GM10266 (cell line): ENCODE measurements at regions not wholly inside any gene's neighbourhood (a gene's known extent, or its start where the extent isn't known, plus 50 kb on each side); places are given as distances from the start of the nearest gene placed in this dataset.

ENCODE experiments used
- DNase-seq: peaks from one replicate; pipeline ENCODE4 v3.0.0; 2012; ENCODE audit errors: extremely low spot score
- TF ChIP-seq, protein P1 (sequence below): IDR thresholded peaks from 2 replicates; pipeline ENCODE4 v1.5.1; 2012; ENCODE audit warnings: mild to moderate bottlenecking, low read depth; ENCODE audit not compliant: control insufficient read depth, insufficient read depth; ENCODE audit errors: missing control alignments

- TF ChIP-seq, protein P1, sequence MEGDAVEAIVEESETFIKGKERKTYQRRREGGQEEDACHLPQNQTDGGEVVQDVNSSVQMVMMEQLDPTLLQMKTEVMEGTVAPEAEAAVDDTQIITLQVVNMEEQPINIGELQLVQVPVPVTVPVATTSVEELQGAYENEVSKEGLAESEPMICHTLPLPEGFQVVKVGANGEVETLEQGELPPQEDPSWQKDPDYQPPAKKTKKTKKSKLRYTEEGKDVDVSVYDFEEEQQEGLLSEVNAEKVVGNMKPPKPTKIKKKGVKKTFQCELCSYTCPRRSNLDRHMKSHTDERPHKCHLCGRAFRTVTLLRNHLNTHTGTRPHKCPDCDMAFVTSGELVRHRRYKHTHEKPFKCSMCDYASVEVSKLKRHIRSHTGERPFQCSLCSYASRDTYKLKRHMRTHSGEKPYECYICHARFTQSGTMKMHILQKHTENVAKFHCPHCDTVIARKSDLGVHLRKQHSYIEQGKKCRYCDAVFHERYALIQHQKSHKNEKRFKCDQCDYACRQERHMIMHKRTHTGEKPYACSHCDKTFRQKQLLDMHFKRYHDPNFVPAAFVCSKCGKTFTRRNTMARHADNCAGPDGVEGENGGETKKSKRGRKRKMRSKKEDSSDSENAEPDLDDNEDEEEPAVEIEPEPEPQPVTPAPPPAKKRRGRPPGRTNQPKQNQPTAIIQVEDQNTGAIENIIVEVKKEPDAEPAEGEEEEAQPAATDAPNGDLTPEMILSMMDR, result no peak
- DNase-seq, result no peak
Observed at GRCh38 chr6:14791526-14791925, 454.3 kb upstream of the JARID2 start.

DNA sequence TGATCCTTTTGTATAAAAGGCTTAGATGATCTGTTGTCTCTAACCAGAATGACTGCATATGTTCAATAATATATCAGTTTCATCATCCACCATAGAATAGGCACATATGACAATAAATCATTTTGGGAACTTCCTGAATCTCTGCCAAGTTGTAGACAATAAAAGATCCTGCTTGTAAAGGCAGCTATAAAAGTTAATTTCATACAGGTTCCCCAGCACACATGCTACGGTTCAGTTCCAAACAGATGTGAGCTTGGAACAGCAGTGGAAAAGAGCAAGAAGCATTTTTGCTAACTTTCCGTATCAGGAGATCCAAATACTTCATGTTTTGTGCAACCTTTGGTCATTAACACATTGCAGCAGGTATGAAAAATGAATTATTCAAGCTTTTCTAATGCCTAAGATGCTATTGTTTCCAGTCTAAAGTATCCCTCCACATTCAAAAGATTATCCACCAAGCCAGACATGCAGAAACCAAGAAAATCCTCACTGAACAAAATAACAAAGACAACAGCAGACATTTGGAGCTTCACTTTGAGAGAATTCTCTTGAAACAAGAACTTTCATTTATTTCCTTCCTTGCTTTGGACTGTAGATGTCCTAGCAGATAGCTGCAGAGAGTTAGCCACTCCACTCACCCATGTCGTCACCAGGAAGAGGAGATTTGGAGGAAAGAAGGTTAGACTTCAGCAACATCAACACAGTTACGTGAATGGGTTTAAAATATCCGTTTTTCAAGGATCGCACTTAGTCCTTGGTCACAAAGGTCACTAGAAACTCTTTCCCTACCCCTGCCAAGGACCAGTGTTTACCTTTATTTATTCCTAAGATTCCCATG, 453.5 kb upstream of the JARID2 start:
- DNase-seq, result no peak
- TF ChIP-seq, protein P1, result no peak

DNA sequence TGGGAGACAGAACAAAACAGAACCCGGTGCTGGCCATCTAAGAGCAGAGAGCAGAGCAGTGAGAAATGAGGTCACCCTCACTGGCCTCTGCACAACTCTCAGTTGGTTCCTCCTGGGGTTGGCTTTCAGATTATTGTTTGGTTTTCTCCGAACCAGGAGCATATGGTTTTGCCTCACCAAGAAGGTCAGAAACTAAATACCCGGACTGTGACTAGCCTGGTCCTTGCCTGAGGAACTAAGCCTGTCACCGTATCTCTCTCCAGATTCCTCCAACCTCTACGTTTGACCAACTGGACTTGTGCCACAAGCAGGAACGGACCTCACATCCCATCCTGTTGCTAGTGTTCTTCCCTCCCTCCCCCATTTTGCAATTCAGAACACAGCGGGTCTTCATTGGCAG, 450.4 kb upstream of the JARID2 start:
- TF ChIP-seq, protein P1, result no peak

DNA sequence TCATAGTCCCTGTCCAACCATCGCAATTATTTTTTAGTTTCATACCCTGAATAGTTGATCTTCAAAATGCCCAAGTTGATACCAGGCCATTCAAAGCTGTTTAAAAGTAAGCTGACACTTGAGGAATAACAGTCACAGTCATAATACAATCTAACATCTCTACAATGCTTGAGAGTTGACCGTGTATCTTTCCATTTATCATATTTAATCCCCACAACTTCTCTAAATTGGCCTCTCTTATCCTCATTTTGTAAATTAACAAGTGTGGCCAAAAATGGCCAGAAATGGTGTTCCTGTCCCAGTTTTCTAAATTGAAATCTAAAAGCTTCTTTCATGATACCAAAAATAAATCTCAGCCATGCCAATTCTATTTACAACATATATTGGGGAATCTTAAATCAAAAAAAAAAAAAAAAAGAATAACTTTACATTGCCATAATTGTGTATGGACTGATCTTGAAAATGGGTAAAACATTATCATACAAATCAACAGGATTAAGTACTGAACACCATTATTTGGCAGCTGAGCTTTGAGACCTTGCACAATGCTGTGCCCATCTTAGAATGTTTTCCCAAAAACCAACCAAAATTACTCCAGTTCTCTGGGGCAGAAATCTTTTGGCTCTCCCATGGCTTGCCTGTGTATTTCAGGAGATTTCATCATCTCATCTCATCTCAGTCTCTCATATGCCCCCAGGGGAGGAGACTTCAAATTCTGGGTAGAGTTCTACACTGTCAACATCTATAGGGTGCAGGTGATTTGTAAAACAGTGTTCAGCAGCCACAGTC, 448.7 kb upstream of the JARID2 start:
- no peak for DNase-seq
- TF ChIP-seq, protein P1, result no peak

More for the DNA sequence above, 450.4 kb upstream of the JARID2 start:
- no peak for DNase-seq

DNA sequence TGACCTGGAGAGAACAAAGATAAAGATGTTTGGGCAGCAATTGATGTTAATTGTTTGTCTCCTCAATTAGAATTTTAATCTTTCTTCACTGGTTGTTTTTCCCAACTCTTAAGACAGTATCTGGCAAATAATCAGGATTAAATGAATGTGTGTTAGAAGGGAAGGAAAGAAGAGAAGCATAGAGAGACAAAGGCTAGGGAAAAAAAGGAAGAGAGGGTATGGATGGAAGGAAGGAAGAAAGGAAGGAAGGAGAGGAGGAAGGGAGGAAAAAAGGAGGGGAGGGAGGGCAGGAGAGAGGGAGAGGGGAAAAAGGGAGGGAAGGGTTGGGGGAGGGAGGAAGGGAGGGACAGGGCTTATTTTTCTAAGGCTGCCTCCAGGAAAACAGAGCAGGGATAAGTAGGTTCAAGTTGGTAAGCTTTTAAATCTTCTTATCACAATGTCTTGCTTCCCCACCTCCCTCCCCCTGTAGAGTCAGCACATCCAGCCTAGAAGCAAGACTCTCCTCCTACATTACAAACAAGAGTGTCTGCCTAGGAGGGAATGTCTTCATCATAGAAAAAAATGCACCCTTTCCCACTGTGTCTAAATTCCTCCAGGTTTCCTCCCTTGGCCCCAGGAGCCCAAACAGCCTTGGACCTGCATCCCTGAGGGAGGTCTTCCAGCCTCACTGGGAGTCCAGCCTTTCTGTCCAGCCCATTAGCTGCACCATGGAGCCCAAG, 447.8 kb upstream of the JARID2 start:
- TF ChIP-seq, protein P1, result no peak
- no peak for DNase-seq

DNA sequence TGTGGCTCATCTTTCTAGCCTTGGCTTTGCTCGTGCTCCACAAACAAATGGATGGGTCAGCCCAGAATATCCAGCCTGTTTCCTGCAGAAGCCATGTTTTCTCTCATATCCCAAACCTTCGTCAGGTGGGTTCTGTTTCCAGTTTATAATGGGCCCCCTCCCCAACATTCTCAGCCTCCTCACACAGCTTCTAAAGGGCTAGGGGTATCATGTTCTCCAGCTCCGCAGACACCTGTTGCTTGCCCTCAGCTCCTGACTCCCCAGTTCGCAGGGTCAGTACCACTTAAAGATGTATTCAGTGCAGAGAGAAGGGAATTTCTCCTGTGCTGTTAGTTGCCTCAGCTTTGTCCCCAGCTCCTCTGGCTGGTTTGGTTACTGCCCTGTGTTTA, 447.3 kb upstream of the JARID2 start:
- TF ChIP-seq, protein P1, result no peak

More for the DNA sequence above, 447.3 kb upstream of the JARID2 start:
- no peak for DNase-seq
